Right atrium auricular region (tissue), 2 donors: ENCODE measurements at regions not wholly inside any gene's neighbourhood (a gene's known extent, or its start where the extent isn't known, plus 50 kb on each side); places are given as distances from the start of the nearest gene placed in this dataset.
"Not testable (repeated sequence)": the region's sequence is repeated elsewhere in the genome, so short reads cannot be mapped to it uniquely, and the experiment has no call there.

Experiments used
- DNase-seq: peaks from one replicate; pipeline ENCODE4 v3.0.0-alpha.2; 2019; ENCODE audit warnings: low spot score
- H3K27ac ChIP-seq, 2 donors: fragments of 200-600 bp; sonication (generic); 1 replicate in 1 of 2; 2 replicates in 1 of 2; pipeline ENCODE4 v1.5.1; 2016 to 2019
- H3K27me3 ChIP-seq, 2 donors: fragments of 200-600 bp; sonication (generic); one replicate each; pipeline versions ENCODE4 v1.5.1 to v1.6.0; 2017 to 2019
- H3K36me3 ChIP-seq: fragments of 200-600 bp; sonication (generic); one replicate; pipeline ENCODE4 v1.5.1; 2016
- H3K4me1 ChIP-seq, 2 donors: fragments of 200-600 bp; sonication (generic); one replicate each; pipeline versions ENCODE4 v1.5.1 to v1.6.0; 2017 to 2019
- H3K4me3 ChIP-seq, 2 donors: fragments of 200-600 bp; sonication (generic); 1 replicate in 1 of 2; 2 replicates in 1 of 2; pipeline ENCODE4 v1.5.1; 2017 to 2019; ENCODE audit warnings: mild to moderate bottlenecking in 1 of 2, moderate library complexity in 1 of 2
- H3K9me3 ChIP-seq, 2 donors: fragments of 200-600 bp; sonication (generic); one replicate each; pipeline ENCODE4 v1.5.1; 2019
- CTCF ChIP-seq, 2 donors: fragments of 200-600 bp; sonication (generic); IDR thresholded peaks; one replicate each; pipeline ENCODE4 v1.5.1; 2019; ENCODE audit warnings: antibody characterized with exemption in 2 of 2

- Histone ChIP-seq H3K9me3 (peaks cover 0 to 19% of the 10 kb centered on the region in 2 donors), H3K27ac (no peak overlapping the region), H3K27me3 (no peaks in the 10 kb centered on the region), H3K4me1 (no peaks in the 10 kb centered on the region), H3K36me3 (no peaks in the 10 kb centered on the region), H3K4me3 (no peak overlapping the region)
- DNase-seq: no peak
- TF ChIP-seq CTCF (IDR thresholded peaks at IDR 0.05): no peak
Observed at GRCh38 chr6:126672649-126673048, 332.7 kb downstream of the CENPW start.

- DNase-seq, H3K36me3 ChIP-seq, H3K4me1 ChIP-seq, H3K27ac ChIP-seq, H3K27me3 ChIP-seq, H3K4me3 ChIP-seq: not testable (repeated sequence)
- peaks cover 0 to 19% of the 10 kb centered on the region in 2 donors for H3K9me3 ChIP-seq
Observed at GRCh38 chr6:126673749-126674148, 333.8 kb downstream of the CENPW start.

GRCh38 chr6:126682440-126682839 lies 342.5 kb downstream of the CENPW start:
- no peaks in the 10 kb centered on the region for H3K27me3 ChIP-seq
- H3K4me3 ChIP-seq: no peak overlapping the region
- TF ChIP-seq CTCF (IDR thresholded peaks at IDR 0.05): no peak
- DNase-seq: no peak
- H3K27ac ChIP-seq: no peak overlapping the region
- no peaks in the 10 kb centered on the region for H3K4me1 ChIP-seq
- peaks cover 0 to 16% of the 10 kb centered on the region in 2 donors for H3K9me3 ChIP-seq
- no peaks in the 10 kb centered on the region for H3K36me3 ChIP-seq

GRCh38 chr6:126685182-126685581 lies 345.3 kb downstream of the CENPW start:
- no peaks in the 10 kb centered on the region for H3K4me1 ChIP-seq
- no peak for DNase-seq
- no peak overlapping the region for H3K4me3 ChIP-seq
- peaks cover 0 to 24% of the 10 kb centered on the region in 2 donors for H3K9me3 ChIP-seq
- TF ChIP-seq CTCF (IDR thresholded peaks at IDR 0.05): no peak
- no peaks in the 10 kb centered on the region for H3K27me3 ChIP-seq
- no peak overlapping the region for H3K27ac ChIP-seq
- H3K36me3 ChIP-seq: no peaks in the 10 kb centered on the region

- Histone ChIP-seq H3K4me3 (no peak overlapping the region), H3K27me3 (no peaks in the 10 kb centered on the region), H3K4me1 (no peaks in the 10 kb centered on the region), H3K36me3 (no peaks in the 10 kb centered on the region), H3K9me3 (peaks cover 0 to 4% of the 10 kb centered on the region in 2 donors), H3K27ac (no peak overlapping the region)
- TF ChIP-seq CTCF (IDR thresholded peaks at IDR 0.05): no peak
- DNase-seq: no peak
Observed at GRCh38 chr6:126696921-126697693, 357.2 kb downstream of the CENPW start.

GRCh38 chr6:126698732-126699240 lies 358.9 kb downstream of the CENPW start:
- H3K9me3 ChIP-seq: no peaks in the 10 kb centered on the region
- no peak overlapping the region for H3K4me3 ChIP-seq
- no peaks in the 10 kb centered on the region for H3K36me3 ChIP-seq
- H3K27me3 ChIP-seq: no peaks in the 10 kb centered on the region
- H3K4me1 ChIP-seq: no peaks in the 10 kb centered on the region
- DNase-seq: no peak
- TF ChIP-seq CTCF (IDR thresholded peaks at IDR 0.05): no peak
- H3K27ac ChIP-seq: no peak overlapping the region
